GM12878 (cell line): ENCODE measurements at regions not wholly inside any gene's neighbourhood (a gene's known extent, or its start where the extent isn't known, plus 50 kb on each side); places are given as distances from the start of the nearest gene placed in this dataset.

Experiments used
- ATAC-seq: fragments of 200-7000 bp; cut with Tn5 transposase; 3 replicates; pipeline ENCODE4 v1.9.1; 2020; ENCODE audit warnings: mild to moderate bottlenecking, moderate library complexity
- BruUV-seq: library from RNA; stranded (reverse); fragments of 400-500 nt; replicated peaks from 2 replicates; lab custom pipeline; 2021; lab: Mats Ljungman, UMichigan
- CTCF ChIA-PET: fragments of 300-600 bp; sonication (Branson Sonifier 250); formaldehyde crosslinking; extraction: SDS; loops from one replicate; lab custom pipeline; 2021; ENCODE audit warnings: inconsistent platforms; lab: Yijun Ruan, JAX
- POLR2A ChIA-PET: fragments of 350-600 bp; formaldehyde crosslinking; extraction: SDS; loops from one replicate; lab custom pipeline; 2021; ENCODE audit warnings: inconsistent platforms; lab: Charles Lee
- RAD21 ChIA-PET: fragments of 300-600 bp; sonication (Branson Sonifier 250); formaldehyde crosslinking; loops from one replicate; lab custom pipeline; 2023; ENCODE audit warnings: antibody characterized with exemption; ENCODE audit not compliant: unreplicated experiment; lab: Charles Lee
- SMC1A ChIA-PET: fragments of 300-600 bp; sonication (Branson Sonifier 250); formaldehyde crosslinking; loops from one replicate; lab custom pipeline; 2023; ENCODE audit not compliant: unreplicated experiment, uncharacterized antibody; lab: Charles Lee
- DNase-seq: peaks from one replicate; pipeline ENCODE4 v3.0.0-alpha.2; 2011; ENCODE audit warnings: low read depth, low spot score
- FAIRE-seq: peaks from 3 replicates; lab custom pipeline; 2011; peaks lifted over from hg19 to GRCh38; lab: Jason Lieb, UNC
- H2AFZ ChIP-seq: 2 replicates; pipeline ENCODE4 v1.6.0; 2011; ENCODE audit warnings: low read depth, low read length, control low read depth; ENCODE audit not compliant: control insufficient read depth
- H3K27ac ChIP-seq: 2 replicates; pipeline ENCODE4 v1.5.1; 2011; ENCODE audit warnings: control low read depth; ENCODE audit not compliant: control insufficient read depth, insufficient read depth
- H3K27me3 ChIP-seq, 2 experiments: replicated peaks in 1 of 2; 2 replicates each; pipeline versions ENCODE4 v1.6.0 to v1.6.1; 2011; ENCODE audit warnings: low read length in 1 of 2; ENCODE audit not compliant: control insufficient read depth in 2 of 2, insufficient read depth in 2 of 2
- H3K36me3 ChIP-seq, 2 experiments: 2 replicates each; pipeline ENCODE4 v1.5.1; 2011; ENCODE audit warnings: low read length in 1 of 2; ENCODE audit not compliant: control insufficient read depth in 2 of 2, insufficient read depth in 2 of 2
- H3K4me1 ChIP-seq: 2 replicates; pipeline ENCODE4 v1.6.1; 2011; ENCODE audit warnings: mild to moderate bottlenecking, low read length, moderate library complexity, mixed read lengths; ENCODE audit not compliant: control insufficient read depth, insufficient read depth
- H3K4me2 ChIP-seq: 2 replicates; pipeline ENCODE4 v1.6.0; 2011; ENCODE audit warnings: control low read depth; ENCODE audit not compliant: control insufficient read depth, insufficient read depth
- H3K4me3 ChIP-seq: fragments of 200-600 bp; sonication (generic); 2 replicates; pipeline ENCODE4 v1.5.1; 2016
- H3K79me2 ChIP-seq: 2 replicates; pipeline ENCODE4 v1.6.0; 2011; ENCODE audit warnings: low read length; ENCODE audit not compliant: control insufficient read depth, insufficient read depth
- H3K9ac ChIP-seq: 2 replicates; pipeline ENCODE4 v1.8.0; 2011; ENCODE audit warnings: low read length, control low read depth, mixed read lengths; ENCODE audit not compliant: control insufficient read depth, insufficient read depth
- H3K9me3 ChIP-seq: replicated peaks from 3 replicates; pipeline ENCODE4 v1.5.1; 2011; ENCODE audit warnings: mild to moderate bottlenecking, low read length; ENCODE audit not compliant: control insufficient read depth, insufficient read depth
- H4K20me1 ChIP-seq: 2 replicates; pipeline ENCODE4 v1.6.0; 2011; ENCODE audit not compliant: control insufficient read depth, insufficient read depth
- ATF7 ChIP-seq: fragments of 450-650 bp; IDR thresholded peaks from 2 replicates; pipeline ENCODE4 v1.6.1; 2016; ENCODE audit warnings: low read depth, mild to moderate bottlenecking
- CBX5 ChIP-seq: sonication (generic); IDR thresholded peaks from 2 replicates; pipeline ENCODE4 v1.6.1; 2016; ENCODE audit warnings: low read depth, moderate library complexity, mild to moderate bottlenecking, inconsistent platforms
- CREB1 ChIP-seq: IDR thresholded peaks from 2 replicates; pipeline ENCODE4 v1.6.1; 2012; ENCODE audit warnings: low read depth, mild to moderate bottlenecking, inconsistent platforms
- NR2C1 ChIP-seq: fragments of 450-650 bp; IDR thresholded peaks from 2 replicates; pipeline ENCODE4 v1.6.1; 2017; ENCODE audit warnings: antibody characterized with exemption, mild to moderate bottlenecking, moderate library complexity
- TCF7 ChIP-seq: IDR thresholded peaks from 2 replicates; pipeline ENCODE4 v1.6.1; 2014; ENCODE audit warnings: antibody characterized with exemption, borderline replicate concordance
- WGBS: methylation state at CpG from one replicate; pipeline ENCODE4 v1.1.6; 2016; ENCODE audit warnings: low lambda C conversion rate; ENCODE audit not compliant: insufficient replicate concordance, insufficient coverage; ENCODE audit errors: missing lambda C conversion rate; 5-methylcytosine and 5-hydroxymethylcytosine counted together
- in situ Hi-C: fragments of 300-500 bp; cut with MboI; formaldehyde crosslinking; loops from 9 replicates; pipeline ENCODE4 v1.14.3; 2018; ENCODE audit warnings: mixed read lengths
- intact Hi-C: fragments of 100-400 bp; cut with micrococcal nuclease; formaldehyde crosslinking; loops from one replicate; pipeline ENCODE4 v1.14.2; 2022; ENCODE audit not compliant: unreplicated experiment
- TF ChIP-seq, protein P1 (sequence below): IDR thresholded peaks from 2 replicates; pipeline ENCODE4 v1.6.1; 2012; ENCODE audit warnings: low read depth, low read length, improper control_type of control experiment
- TF ChIP-seq, protein P2 (sequence below): fragments of 450-650 bp; IDR thresholded peaks from 2 replicates; pipeline ENCODE4 v1.6.1; 2016; ENCODE audit warnings: mild to moderate bottlenecking
- TF ChIP-seq, protein P3 (sequence below): fragments of 450-650 bp; formaldehyde crosslinking; IDR thresholded peaks from 2 replicates; pipeline ENCODE4 v1.4.0; 2022; ENCODE audit warnings: mild to moderate bottlenecking, moderate library complexity
- TF ChIP-seq, protein P4 (sequence below): IDR thresholded peaks from 2 replicates; pipeline ENCODE4 v1.6.1; 2011; ENCODE audit warnings: borderline replicate concordance, low read depth, mild to moderate bottlenecking, moderate library complexity, low read length; ENCODE audit not compliant: insufficient read depth, poor library complexity, severe bottlenecking

DNA sequence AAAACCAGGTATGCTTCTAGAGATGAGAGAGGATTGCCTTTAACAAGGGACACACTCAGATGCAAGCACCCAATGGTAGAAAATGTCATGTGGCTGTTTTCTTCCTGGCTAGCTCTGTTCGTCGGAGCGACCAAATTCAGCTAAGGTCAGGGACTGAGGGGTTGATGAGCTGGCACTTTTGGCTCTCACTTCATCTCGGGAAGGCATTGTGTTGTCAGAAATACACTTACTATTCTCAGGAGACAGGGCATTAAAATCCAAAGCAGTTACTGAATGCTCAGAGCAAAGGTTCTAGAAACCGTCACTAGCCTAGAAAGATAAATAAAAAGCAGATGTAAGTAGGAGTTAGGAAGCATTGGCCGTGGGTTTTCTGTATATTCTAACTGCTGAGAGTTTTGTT is 275.7 kb upstream of the SSTR1 start (continued):
- TF ChIP-seq, protein P1, sequence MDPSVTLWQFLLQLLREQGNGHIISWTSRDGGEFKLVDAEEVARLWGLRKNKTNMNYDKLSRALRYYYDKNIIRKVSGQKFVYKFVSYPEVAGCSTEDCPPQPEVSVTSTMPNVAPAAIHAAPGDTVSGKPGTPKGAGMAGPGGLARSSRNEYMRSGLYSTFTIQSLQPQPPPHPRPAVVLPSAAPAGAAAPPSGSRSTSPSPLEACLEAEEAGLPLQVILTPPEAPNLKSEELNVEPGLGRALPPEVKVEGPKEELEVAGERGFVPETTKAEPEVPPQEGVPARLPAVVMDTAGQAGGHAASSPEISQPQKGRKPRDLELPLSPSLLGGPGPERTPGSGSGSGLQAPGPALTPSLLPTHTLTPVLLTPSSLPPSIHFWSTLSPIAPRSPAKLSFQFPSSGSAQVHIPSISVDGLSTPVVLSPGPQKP: no peak
- TF ChIP-seq NR2C1 (no peak), ATF7 (no peak), CBX5 (no peak)
- TF ChIP-seq, protein P2, sequence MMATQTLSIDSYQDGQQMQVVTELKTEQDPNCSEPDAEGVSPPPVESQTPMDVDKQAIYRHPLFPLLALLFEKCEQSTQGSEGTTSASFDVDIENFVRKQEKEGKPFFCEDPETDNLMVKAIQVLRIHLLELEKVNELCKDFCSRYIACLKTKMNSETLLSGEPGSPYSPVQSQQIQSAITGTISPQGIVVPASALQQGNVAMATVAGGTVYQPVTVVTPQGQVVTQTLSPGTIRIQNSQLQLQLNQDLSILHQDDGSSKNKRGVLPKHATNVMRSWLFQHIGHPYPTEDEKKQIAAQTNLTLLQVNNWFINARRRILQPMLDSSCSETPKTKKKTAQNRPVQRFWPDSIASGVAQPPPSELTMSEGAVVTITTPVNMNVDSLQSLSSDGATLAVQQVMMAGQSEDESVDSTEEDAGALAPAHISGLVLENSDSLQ: no peak
- TF ChIP-seq, protein P3, sequence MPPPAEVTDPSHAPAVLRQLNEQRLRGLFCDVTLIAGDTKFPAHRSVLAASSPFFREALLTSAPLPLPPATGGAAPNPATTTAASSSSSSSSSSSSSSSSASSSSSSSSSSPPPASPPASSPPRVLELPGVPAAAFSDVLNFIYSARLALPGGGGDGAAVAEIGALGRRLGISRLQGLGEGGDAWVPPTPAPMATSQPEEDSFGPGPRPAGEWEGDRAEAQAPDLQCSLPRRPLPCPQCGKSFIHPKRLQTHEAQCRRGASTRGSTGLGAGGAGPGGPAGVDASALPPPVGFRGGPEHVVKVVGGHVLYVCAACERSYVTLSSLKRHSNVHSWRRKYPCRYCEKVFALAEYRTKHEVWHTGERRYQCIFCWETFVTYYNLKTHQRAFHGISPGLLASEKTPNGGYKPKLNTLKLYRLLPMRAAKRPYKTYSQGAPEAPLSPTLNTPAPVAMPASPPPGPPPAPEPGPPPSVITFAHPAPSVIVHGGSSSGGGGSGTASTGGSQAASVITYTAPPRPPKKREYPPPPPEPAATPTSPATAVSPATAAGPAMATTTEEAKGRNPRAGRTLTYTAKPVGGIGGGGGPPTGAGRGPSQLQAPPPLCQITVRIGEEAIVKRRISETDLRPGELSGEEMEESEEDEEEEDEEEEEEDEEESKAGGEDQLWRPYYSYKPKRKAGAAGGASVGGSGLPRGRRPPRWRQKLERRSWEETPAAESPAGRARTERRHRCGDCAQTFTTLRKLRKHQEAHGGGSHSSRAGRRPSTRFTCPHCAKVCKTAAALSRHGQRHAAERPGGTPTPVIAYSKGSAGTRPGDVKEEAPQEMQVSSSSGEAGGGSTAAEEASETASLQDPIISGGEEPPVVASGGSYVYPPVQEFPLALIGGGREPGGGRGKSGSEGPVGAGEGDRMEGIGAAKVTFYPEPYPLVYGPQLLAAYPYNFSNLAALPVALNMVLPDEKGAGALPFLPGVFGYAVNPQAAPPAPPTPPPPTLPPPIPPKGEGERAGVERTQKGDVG: no peak

DNA sequence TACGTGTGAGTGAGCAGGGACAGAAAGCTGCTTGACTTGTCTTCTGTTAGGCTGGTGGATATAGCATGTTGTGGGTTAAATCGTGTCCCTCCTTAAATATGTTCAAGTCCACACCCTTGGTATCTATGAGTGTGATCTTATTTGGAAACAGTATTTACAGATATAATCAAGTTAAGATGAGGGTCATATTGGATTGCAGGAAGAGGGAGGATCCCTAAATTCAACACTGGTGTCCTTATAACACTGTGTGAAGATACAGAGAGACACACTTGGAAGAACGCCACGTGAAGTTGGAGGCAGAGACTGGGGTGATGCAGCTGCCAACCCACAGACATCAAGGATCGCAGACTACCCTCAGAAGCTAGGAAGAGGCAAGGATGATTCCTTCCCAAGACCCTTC is 275.2 kb upstream of the SSTR1 start:
- no TSS peak for BruUV-seq
- RAD21 ChIA-PET: no interaction called here
- Histone ChIP-seq H3K36me3 (no peaks in the 10 kb centered on the region), H3K79me2 (no peaks in the 10 kb centered on the region), H3K4me2 (no peak overlapping the region), H3K9me3 (no peaks in the 10 kb centered on the region), H3K4me1 (no peaks in the 10 kb centered on the region), H4K20me1 (no peaks in the 10 kb centered on the region), H2AFZ (no peak overlapping the region), H3K27me3 (no peaks in the 10 kb centered on the region), H3K27ac (no peak overlapping the region), H3K4me3 (no peak overlapping the region), H3K9ac (no peak overlapping the region)
- no peak for ATAC-seq
- SMC1A ChIA-PET: no interaction called here
- no peak for FAIRE-seq
- DNase-seq: no peak
- WGBS: 3% methylated on average over 5 of the region's 5 CpGs
- TF ChIP-seq TCF7: no peak
- no peak for TF ChIP-seq CREB1
- TF ChIP-seq, protein P4, sequence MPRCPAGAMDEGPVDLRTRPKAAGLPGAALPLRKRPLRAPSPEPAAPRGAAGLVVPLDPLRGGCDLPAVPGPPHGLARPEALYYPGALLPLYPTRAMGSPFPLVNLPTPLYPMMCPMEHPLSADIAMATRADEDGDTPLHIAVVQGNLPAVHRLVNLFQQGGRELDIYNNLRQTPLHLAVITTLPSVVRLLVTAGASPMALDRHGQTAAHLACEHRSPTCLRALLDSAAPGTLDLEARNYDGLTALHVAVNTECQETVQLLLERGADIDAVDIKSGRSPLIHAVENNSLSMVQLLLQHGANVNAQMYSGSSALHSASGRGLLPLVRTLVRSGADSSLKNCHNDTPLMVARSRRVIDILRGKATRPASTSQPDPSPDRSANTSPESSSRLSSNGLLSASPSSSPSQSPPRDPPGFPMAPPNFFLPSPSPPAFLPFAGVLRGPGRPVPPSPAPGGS: no peak
- intact Hi-C loops (no loop called here), in situ Hi-C loops (no loop called here)
- POLR2A ChIA-PET: no interaction called here
- CTCF ChIA-PET: interaction anchor here (0.8 kb wide), 1 partner anchor 10 kb away, joined by 4 read pairs; no protein-coding TSS in a partner anchor
